Activated gamma-delta T cell (primary cell): ENCODE measurements at regions not wholly inside any gene's neighbourhood (a gene's known extent, or its start where the extent isn't known, plus 50 kb on each side); places are given as distances from the start of the nearest gene placed in this dataset.
A peak's percentile ranks its signal among the peaks of the same experiment; 100 is the strongest.

Experiments used
- DNase-seq: peaks from one replicate; lab custom pipeline; 2025; lab: John Stamatoyannopoulos, UW

DNA sequence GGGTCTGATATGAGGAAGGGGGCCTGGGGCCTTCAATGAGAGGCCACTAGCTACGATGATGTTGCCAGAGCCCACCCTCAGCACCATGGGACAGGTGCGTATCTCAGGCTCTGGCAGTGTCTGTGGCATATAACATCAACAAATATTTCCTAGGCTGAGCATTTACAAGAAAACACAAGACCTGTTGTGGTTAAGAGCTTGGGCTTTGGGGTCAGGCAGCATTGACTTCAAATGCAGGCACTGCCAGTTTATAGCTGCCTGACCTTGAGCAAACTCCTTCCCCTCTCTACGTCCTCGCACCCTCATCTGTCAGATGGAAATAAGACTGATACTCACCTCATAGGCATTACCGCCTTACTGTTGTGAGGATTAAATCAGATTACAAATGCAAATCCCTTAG is 156.0 kb downstream of the KATNAL1 start:
- no peak for DNase-seq

DNA sequence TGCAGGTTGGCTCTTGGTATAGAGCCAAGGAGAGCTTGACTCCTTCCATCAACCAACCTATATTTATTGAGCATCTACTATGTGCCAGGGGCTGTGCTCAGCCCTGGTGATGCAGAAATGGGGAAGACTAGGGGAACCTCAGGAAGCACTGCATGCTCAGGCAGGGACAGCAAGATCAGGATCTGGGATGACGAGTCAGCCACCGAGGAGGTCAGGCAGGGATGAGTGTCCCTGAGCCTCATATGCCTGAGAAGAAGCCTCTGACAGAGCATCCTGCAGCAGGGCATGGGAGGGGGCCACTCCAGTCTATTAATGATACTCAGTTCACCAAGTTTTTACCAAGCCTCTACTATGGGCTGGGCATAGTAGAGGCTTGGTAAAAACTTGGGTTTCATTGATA is 158.1 kb downstream of the KATNAL1 start:
- no peak for DNase-seq

DNA sequence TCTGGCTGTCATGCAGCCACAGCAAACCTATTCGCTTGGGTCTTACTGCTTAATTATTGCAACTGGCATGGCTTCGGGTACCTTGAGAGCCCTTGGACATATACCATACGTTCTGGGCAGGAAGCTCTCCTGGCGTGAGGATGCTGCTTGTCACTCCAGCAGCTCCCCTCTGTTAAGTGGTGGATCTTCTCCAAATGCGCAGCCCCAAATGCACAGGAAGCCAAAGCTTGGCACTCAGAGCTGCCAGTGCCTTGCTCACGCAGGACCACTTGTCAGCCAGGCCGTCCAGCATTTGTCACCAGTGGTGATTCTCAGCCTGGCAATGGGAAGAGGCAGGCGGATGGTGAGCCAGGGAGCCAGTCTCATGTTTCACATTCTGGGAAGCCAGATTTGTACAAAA is 158.6 kb downstream of the KATNAL1 start:
- no peak for DNase-seq

DNA sequence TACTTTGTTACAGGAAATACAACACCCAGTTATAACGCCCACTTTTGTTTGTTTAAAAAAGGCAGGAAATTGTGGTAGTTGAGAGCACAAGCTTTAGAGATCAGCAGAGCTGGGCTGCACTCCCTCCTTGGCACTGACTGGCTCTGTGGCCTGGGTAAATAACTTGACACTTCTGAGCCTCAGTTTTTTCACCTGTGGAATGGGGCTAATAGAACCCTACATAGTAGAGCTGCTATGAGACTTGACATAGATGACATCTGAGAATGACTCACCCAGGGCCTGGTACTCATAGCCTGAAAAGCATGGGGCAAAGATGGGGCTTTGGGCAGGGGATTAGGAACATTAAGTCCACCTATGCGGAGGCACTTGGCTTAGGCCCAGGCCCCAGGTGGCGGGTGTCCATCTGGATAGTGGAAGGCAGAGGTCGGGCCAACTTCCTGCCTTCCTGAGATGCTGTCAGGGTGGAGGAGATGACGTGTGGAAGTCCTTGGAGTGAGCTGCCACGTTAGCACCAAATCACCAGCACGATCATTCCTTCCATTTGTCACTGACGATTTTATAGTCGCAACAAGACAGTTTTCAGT is 159.1 kb downstream of the KATNAL1 start:
- DNase-seq = no peak

DNA sequence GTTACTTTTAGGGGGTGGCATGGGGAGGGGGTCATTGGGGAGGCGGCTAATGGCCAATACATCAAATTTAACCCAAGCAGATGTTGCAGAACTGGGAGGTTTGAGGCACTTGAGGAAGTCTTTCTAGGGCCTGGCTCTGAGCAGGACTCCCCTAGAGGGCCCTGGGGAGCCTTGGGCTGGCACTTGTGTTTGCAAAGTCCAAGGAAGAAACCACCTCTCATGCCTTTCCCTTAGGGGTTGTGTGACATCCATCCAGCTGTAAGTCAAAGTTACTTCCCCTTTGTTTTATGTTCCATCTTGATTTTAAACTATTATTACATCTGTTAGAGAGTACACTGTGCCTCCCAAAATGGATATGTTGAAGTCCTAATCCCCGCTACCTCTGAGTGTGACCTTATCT is 159.9 kb downstream of the KATNAL1 start:
- DNase-seq = no peak

DNA sequence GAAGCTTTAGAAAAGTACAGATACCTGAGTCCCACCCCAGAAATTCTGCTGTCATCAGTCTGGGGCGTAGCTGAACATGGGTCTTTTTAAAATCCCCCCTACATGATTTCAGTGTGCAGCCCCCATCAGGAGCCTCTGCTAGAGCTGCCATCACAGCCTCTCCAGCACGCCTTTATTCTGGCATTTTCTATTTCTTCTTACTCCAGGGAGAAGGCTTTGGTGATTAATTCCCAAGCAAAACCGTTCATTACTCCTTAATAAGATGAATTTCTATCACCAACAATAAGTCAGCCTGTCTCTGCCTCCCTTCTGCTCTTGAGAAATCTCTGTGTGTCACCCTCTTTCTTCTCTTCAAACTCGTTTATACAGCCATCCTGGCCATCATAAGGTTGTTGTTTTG is 160.3 kb downstream of the KATNAL1 start:
- DNase-seq = no peak

DNA sequence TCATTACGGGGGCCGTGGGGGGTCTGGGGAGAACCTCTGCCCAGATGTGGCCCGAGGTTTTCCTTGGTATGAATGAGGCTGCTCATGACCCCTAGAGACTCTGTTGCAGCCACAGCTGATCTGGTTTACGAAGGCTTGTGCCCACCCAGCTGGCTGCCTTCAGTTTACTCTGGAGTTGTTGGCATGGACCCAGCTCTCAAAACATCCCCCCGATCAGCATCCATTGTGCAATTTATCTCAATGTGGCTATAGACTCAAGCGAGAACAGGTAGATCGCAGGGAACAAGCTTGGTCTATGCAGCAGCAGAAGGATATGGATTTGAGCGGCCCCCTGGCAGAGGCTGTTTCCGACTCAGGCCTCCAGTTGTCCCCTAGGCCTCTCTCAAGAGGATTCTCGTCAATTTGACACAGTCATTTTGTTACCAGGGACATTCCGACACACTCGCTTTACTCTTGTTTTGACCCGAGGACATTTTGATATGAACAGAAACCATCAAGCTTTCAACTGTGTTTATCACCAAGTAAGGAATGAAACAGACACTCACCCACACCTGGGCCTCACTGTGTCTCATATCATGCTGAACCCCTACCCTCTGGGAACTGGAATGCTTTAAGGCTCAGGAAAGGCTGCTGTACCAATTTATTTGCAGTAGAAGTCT is 161.5 kb downstream of the KATNAL1 start:
- DNase-seq = no peak

DNA sequence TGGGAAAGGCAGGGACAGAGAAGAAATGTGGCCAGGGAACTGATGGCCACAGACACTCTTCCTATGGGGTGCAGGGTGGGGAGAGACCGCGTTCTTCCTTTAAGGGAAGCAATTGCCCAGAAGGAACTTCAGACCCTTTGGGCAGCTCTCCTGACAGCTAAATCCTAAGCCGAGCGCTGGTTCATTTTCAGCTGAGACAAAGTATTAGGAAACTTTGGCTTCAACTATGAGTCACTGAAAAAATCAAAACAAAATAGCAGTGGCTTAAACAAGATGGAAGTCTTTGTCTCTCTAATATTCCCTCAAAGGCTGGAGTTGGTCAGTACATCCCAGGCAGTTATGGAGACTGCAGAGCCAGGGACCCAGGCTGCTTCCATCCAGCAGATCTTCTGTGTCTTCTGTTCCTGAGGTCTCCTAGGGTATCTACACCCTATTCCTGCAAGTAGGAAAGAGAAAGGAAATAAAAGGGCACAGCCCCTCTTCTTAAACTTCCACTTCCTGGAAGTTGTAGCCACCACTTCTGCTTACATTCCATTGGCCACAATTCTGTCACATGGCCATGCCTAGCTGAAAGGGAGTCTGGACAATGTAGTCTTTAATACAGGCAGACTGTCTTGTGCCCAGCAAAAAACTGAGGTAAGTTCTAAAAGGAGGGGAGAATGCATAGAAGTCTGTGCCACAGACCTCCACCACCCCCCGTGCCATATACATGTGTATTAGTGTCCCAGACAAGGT is 163.5 kb downstream of the KATNAL1 start:
- no peak for DNase-seq

DNA sequence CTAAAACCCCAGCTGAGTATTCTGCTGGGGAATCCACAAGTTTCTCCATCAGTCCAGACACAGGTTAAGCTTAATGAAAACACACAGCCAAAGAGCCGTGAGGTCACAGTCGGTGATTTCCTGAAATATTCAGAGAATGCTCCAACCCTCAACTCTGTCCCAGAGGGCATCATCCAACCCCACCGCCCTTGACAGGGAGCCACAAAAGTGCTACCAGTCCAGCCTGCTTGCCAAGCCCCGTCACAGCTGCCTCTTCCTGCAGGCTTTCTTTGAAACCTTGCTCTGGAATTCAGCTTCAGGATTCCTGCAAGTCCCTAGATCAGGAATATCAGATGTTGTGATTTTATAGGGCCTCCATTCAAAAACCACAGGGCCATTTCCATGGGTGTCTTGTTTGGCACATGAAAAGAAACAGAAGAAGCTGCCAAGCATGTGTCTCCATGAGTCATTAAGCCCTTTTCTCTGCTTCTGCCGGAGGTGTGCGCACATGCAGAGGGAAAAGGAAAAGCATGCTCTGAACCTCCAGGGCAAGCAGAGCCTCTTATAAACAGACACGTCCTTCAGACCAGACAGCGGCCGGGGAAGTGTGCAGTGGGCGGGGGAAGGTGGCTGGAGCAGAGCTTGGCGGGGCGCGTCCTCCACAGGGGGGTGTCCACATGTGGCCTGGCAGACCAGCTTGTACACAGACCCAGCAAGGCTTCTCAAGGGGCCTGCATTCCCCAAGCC is 164.7 kb downstream of the KATNAL1 start:
- peak; percentile 11 for DNase-seq

DNA sequence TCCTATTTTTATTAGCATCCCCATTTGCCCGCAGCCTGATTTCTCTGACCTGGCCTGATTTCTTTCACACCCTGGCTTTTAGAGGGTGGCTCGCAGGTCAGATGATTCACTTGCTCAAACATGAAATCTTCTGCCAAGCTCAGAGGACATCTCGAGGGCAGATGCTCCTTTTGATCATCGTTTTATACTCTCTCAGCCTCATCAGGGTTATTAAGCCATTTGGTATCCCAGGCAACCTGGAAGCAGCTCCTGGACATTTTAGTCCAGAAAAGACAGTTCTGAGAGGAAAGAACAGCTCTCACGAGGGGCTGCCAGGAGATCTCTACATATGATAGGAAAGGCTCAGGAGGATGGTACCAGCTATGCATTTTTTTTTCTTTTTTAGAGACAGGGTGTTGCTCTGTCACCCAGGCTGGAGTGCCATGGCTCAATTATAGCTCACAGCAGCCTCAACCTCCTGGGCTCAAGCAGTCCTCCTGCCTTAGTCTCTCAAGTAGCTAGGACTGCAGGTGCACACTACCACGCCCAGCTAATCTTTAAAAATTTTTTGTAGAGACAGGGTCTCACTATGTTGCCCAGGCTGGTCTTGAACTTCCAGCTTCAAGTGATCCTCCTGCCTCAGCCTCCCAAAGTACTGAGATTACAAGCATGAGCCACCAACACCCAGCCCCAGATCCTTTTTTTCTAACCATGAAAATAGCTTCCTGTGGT is 165.4 kb downstream of the KATNAL1 start:
- no peak for DNase-seq

DNA sequence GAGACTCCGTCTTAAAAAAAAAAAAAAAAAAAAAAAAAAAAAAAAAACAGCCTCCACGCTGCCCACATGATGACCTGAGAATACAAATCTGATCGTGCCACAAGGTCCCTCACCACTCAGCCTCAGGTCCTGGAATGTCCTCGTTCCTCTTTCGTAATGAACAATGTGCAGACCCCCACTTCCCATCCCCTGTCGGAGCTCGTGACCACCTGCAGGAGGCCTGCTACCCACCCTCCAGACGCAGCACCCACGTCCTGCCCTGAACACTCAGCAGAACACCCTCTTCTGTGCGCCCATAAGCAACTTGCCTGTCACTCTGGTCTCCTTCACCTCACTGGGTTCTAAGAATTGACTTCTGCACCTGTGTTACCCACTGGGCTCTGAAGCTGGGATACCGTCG is 166.4 kb downstream of the KATNAL1 start:
- DNase-seq = no peak

DNA sequence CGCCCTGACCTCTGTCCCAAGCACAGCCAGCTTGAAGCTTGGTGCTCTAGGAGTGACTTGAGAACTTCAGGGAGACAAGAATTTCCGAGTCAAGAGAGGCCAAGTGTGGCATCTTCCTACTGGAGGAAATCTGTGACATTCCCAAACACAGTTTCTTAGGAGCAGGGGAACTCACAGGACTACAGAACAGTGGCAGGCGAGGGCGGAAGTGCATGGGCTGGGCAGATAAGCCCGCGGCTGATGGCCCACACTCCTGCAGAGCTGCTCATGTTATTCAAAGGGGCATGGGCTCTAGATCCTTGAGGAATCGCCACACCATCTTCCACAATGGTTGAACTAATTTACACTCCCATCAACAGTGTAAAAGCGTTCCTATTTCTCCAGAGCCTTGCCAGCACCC is 168.8 kb downstream of the KATNAL1 start:
- DNase-seq = no peak

DNA sequence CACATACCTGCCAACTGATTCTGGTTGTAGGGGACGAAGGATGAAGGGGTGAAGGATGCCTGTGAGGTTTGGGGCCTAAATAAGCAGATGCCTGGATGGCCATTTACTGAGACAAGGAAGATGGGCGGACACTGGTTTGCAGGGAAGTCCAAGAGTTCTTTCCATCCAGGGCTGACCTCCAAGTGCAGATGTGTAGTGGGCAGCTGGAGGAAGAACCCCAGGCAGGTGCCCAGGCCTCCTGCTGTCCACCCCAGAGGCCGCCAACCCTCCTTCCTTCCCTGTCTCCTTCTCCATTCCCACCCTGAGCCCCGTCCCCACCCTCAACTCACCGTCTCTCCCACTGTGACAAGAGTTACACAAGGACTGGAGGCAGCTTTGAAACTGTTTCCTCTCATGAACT is 171.5 kb downstream of the KATNAL1 start:
- DNase-seq = no peak

DNA sequence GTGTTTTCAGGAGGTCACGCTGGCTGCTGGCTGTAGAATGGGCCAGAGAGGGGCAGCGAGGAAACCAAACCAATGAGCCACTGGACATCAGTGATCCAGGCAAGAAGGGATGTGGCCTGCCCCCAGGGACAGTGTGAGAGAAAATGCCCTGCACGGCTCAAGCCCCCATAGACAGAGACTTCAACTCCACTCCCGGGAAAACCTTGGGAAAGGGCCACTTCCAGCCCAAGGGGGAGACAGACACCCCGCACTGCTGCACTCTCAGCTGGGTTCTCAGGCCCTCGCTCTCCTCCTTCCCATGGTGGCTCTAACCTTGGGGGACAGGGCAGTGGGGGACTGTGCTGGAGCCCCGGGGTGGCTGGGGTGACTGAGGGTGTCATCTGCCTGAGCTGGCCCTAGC is 172.0 kb downstream of the KATNAL1 start:
- DNase-seq = no peak

DNA sequence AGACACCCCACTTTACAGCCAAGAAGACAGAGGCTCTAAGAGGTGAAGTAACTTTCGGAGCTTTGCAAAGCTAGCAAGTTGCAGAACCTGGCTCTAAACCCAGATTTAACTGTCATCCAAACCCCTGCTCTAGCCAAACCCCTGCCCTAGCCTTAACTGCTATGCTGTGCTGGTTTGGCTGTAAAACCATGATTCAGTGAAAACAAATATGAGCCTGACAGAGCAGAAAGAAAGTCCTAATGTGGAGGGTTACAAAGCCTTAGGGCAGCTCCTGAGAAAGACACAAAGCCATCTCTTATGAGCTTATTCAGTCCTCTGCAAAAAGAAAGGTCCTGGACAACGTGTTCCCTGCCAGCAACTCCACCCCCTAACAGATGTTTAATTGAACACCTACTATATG is 172.8 kb downstream of the KATNAL1 start:
- no peak for DNase-seq

DNA sequence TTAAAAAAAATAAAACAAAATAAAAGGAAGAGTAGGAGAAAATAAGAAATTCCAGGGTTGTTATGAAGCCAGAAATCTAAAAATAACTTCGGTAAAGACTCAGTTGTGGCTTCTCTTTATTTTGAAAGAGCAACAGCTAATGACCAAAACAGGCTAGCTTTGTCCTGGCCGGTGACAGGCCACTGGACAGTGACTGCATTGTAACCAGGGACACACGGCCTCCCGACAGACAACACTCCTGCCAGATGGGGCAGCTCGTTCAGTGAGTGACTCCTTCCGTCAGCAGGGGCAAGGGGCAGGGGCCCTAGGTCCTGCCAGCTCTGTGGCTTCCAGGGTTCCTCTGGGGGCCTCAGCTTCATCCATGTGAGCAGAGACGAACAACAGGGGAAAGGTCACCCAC is 173.4 kb downstream of the KATNAL1 start:
- DNase-seq = no peak

DNA sequence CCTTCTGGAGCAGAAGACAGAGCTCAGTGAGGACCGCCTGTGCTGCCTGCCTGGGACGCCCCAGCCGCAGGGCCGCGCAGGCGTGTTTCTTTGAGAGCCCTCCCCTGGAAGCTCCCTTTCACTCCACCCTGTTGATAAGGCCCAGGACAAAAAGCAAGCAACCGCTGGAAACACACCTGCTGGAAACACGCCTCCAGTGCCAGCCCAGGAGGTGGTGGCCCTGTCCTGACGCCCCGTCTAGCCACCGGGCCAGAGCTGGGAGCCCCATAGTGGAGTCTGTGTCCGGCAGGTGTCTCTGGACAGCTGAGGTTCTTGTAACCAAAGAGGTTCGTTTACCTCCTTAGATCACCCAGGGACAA is 173.8 kb downstream of the KATNAL1 start:
- no peak for DNase-seq

DNA sequence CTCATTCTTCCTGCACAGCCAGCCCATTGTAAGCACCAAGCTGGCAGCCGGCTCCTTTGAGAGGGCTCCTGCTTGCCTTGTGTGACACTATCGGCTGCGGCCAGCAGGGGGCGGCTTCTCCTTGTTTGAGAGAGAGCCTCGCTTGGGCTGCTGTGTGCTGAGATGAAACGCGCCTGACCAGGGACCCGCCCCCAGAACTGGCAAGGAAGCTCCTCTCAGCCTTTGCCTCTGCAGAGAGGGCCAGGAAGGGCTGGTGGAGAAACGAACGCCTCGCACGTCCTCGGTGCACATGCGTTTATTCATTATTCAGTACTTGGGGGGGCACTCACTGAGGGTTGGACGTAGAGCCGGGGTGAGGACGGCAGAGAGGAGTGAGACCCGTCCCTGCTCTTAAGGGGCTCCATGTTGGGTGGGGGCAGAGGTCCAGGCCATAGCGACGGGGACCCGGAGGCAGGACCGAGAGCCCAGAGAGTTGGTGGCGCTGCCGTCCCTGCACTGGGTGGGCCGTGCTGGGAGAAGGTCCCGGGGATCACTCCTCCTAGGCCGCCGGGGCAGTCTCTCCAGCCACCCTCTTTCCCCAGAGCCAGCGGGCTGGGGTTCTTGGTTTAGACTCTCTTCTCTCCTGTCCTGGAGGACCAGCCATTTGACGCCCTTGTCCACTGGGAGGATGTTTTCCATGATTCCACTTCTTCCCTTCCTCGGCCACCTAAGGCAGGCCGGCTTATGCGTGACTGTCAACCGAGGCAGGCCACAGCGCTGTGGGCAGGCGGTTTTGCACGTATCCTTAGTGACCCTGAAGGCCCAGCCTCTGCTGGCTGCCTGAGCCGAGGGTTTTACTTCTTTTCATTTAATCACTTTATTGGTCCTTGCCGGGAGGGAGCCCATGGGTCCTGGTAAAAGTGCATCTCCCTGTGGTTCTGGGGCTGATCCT is 174.5 kb downstream of the KATNAL1 start:
- peak; percentile 91 for DNase-seq

DNA sequence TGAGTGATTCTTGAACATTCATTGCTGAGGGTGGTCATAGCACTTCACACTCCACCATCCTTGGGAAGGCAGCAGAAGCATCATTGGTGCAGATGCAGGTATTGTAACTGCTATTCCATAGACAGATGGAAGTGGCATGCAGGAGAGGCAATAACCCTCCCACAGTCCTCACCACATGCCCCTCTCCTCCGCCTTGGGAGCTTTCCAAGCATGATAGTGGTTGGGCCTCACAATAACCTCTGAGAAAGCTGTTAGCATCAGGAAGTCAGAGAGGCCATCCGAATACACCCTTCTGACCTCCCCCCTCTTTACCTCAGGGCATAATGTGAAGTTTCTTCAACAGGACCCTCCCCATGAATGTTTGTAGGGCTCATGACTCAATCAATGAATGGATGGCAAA is 177.9 kb downstream of the KATNAL1 start:
- DNase-seq = no peak

DNA sequence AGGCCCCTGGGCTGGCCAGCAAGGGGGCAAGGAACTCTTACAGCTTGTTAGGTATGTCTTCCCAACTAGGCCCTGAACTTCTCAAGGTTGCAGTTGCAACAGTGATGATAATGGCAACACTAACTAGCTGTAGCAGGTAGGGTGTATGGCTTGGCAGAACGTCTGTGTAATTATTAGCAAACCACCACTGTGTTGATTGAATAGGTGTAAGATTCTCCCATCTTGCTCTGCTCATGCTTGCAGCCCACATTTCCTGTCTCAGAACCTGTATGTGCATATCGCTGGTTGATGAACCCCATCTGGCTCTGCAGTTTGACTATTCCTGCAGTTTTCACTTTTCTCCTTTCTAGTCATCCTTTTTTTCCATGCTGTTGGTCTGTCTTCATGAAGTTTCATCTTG is 178.8 kb downstream of the KATNAL1 start:
- DNase-seq = no peak

DNA sequence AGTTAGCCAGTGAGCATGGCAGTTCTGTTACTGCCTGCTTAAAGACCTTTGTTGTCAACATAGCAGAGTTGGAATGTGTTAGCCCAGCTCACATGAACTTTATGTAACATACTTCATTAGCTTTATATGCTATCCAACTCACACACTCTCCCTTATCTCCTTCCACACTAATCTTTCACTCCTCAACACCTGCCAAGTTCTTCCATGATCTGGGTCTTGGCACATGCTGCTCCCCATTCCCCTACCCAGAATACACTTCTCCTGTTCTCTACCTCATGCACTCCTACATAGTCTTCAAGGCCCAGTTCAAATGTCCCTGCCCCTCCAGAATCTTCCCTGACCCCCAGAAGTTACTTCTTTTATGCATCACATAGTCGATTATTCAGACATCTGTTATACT is 179.3 kb downstream of the KATNAL1 start:
- no peak for DNase-seq
